SK-N-SH treated with all-trans-retinoic acid at 6 μM for 48 hours (cell line): ENCODE measurements at regions not wholly inside any gene's neighbourhood (a gene's known extent, or its start where the extent isn't known, plus 50 kb on each side); places are given as distances from the start of the nearest gene placed in this dataset.
A peak's percentile ranks its signal among the peaks of the same experiment; 100 is the strongest.

Experiments
- ATAC-seq: fragments of 200-7000 bp; cut with Tn5 transposase; 3 replicates; pipeline ENCODE4 v1.9.1; 2020; ENCODE audit warnings: mild to moderate bottlenecking, moderate library complexity
- ARNTL ChIP-seq: fragments of 450-650 bp; formaldehyde crosslinking; IDR thresholded peaks from 2 replicates; pipeline ENCODE4 v1.5.0; 2020; ENCODE audit warnings: low read depth, mild to moderate bottlenecking, moderate library complexity, borderline replicate concordance
- BACH2 ChIP-seq: fragments of 250-450 bp; sonication (Bioruptor Pico); IDR thresholded peaks from 2 replicates; pipeline ENCODE4 v1.9.0; 2021; ENCODE audit warnings: mild to moderate bottlenecking, borderline replicate concordance
- CREB5 ChIP-seq: fragments of 250-450 bp; sonication (Bioruptor Pico); IDR thresholded peaks from 2 replicates; pipeline ENCODE4 v1.5.1; 2020; ENCODE audit warnings: low read depth, mild to moderate bottlenecking, moderate library complexity
- CSDC2 ChIP-seq: fragments of 250-450 bp; sonication (Bioruptor Pico); IDR thresholded peaks from 2 replicates; pipeline ENCODE4 v1.5.0; 2020; ENCODE audit warnings: mild to moderate bottlenecking, moderate library complexity
- CSRNP3 ChIP-seq: fragments of 250-450 bp; sonication (Bioruptor Pico); IDR thresholded peaks from 2 replicates; pipeline ENCODE4 v1.5.1; 2021; ENCODE audit warnings: mild to moderate bottlenecking, moderate library complexity
- ESRRG ChIP-seq: fragments of 250-450 bp; sonication (Bioruptor Pico); IDR thresholded peaks from 2 replicates; pipeline ENCODE4 v1.6.1; 2021; ENCODE audit warnings: mild to moderate bottlenecking
- GLIS3 ChIP-seq: fragments of 250-450 bp; sonication (Bioruptor Pico); IDR thresholded peaks from 2 replicates; pipeline ENCODE4 v1.5.0; 2020; ENCODE audit warnings: mild to moderate bottlenecking, moderate library complexity
- ISL1 ChIP-seq: fragments of 250-450 bp; sonication (Bioruptor Pico); IDR thresholded peaks from 2 replicates; pipeline ENCODE4 v2.1.2; 2022; ENCODE audit warnings: mild to moderate bottlenecking, moderate library complexity
- OSR1 ChIP-seq: fragments of 250-450 bp; sonication (Bioruptor Pico); IDR thresholded peaks from 2 replicates; pipeline ENCODE4 v1.8.0; 2022; ENCODE audit warnings: moderate library complexity, mild to moderate bottlenecking, inconsistent platforms
- PATZ1 ChIP-seq: fragments of 250-450 bp; sonication (Bioruptor Pico); IDR thresholded peaks from 2 replicates; pipeline ENCODE4 v1.8.0; 2020; ENCODE audit warnings: mild to moderate bottlenecking, moderate library complexity, borderline replicate concordance
- POU6F1 ChIP-seq: fragments of 250-450 bp; sonication (Bioruptor Pico); IDR thresholded peaks from 2 replicates; pipeline ENCODE4 v1.8.0; 2021; ENCODE audit warnings: low read depth, mild to moderate bottlenecking, moderate library complexity, borderline replicate concordance
- PPARA ChIP-seq: fragments of 250-450 bp; sonication (Bioruptor Pico); IDR thresholded peaks from 2 replicates; pipeline ENCODE4 v1.5.0; 2020; ENCODE audit warnings: mild to moderate bottlenecking, borderline replicate concordance
- RARB ChIP-seq: fragments of 250-450 bp; sonication (Bioruptor Pico); IDR thresholded peaks from 2 replicates; pipeline ENCODE4 v1.8.0; 2021; ENCODE audit warnings: mild to moderate bottlenecking, moderate library complexity
- SNAI2 ChIP-seq: fragments of 250-450 bp; sonication (Bioruptor Pico); IDR thresholded peaks from 2 replicates; pipeline ENCODE4 v1.5.0; 2020; ENCODE audit warnings: mild to moderate bottlenecking, moderate library complexity
- TCF4 ChIP-seq: fragments of 250-450 bp; sonication (Bioruptor Pico); IDR thresholded peaks from 2 replicates; pipeline ENCODE4 v1.8.0; 2021; ENCODE audit warnings: mild to moderate bottlenecking, moderate library complexity, borderline replicate concordance
- ZC3H10 ChIP-seq: fragments of 250-450 bp; sonication (Bioruptor Pico); IDR thresholded peaks from 2 replicates; pipeline ENCODE4 v1.5.1; 2021; ENCODE audit warnings: mild to moderate bottlenecking, moderate library complexity
- ZFP3 ChIP-seq: fragments of 250-450 bp; sonication (Bioruptor Pico); IDR thresholded peaks from 2 replicates; pipeline ENCODE4 v1.5.0; 2020; ENCODE audit warnings: mild to moderate bottlenecking, moderate library complexity
- ZFP30 ChIP-seq: fragments of 450-650 bp; formaldehyde crosslinking; IDR thresholded peaks from 2 replicates; pipeline ENCODE4 v1.5.0; 2022; ENCODE audit warnings: mild to moderate bottlenecking, moderate library complexity
- ZNF565 ChIP-seq: fragments of 450-650 bp; formaldehyde crosslinking; conservative IDR thresholded peaks from 2 replicates; pipeline ENCODE4 v1.5.0; 2020; ENCODE audit warnings: low read depth, mild to moderate bottlenecking, moderate library complexity
- ZNF70 ChIP-seq: fragments of 450-650 bp; formaldehyde crosslinking; IDR thresholded peaks from 2 replicates; pipeline ENCODE4 v1.5.0; 2020; ENCODE audit warnings: mild to moderate bottlenecking, moderate library complexity
- ZNF8 ChIP-seq: fragments of 450-650 bp; formaldehyde crosslinking; IDR thresholded peaks from 2 replicates; pipeline ENCODE4 v1.5.0; 2020; ENCODE audit warnings: mild to moderate bottlenecking, moderate library complexity

GRCh38 chr11:69419662-69420395 is 61.6 kb upstream of the LINC01488 start:
- peak; percentile 12 for ATAC-seq
- TF ChIP-seq RARB = no peak
- no peak for TF ChIP-seq ESRRG (CRISPR knock-in tag)

GRCh38 chr11:69422645-69423044 is 58.8 kb upstream of the LINC01488 start:
- ATAC-seq = no peak

GRCh38 chr11:69423181-69423580 is 58.3 kb upstream of the LINC01488 start:
- no peak for ATAC-seq
- no peak for TF ChIP-seq ISL1 (CRISPR knock-in tag)
- TF ChIP-seq RARB = no peak
- no peak for TF ChIP-seq POU6F1 (CRISPR knock-in tag)
- no peak for TF ChIP-seq ZNF70 (CRISPR knock-in tag)
- TF ChIP-seq ZC3H10 (CRISPR knock-in tag) = no peak
- TF ChIP-seq PATZ1 = no peak
- TF ChIP-seq PPARA = no peak
- no peak for TF ChIP-seq ZFP3 (CRISPR knock-in tag)
- TF ChIP-seq BACH2 (CRISPR knock-in tag) = no peak
- TF ChIP-seq ZNF8 (CRISPR knock-in tag) = no peak
- no peak for TF ChIP-seq ESRRG (CRISPR knock-in tag)
- TF ChIP-seq ZFP30 = no peak
- TF ChIP-seq TCF4 (CRISPR knock-in tag) = no peak
- no peak for TF ChIP-seq ZNF565 (CRISPR knock-in tag)

More at GRCh38 chr11:69422645-69423044, 58.8 kb upstream of the LINC01488 start:
- no peak for TF ChIP-seq CSDC2 (CRISPR knock-in tag)
- TF ChIP-seq ZNF70 (CRISPR knock-in tag) = no peak
- TF ChIP-seq ARNTL (CRISPR knock-in tag) = no peak
- TF ChIP-seq ZC3H10 (CRISPR knock-in tag) = no peak
- no peak for TF ChIP-seq ESRRG (CRISPR knock-in tag)
- no peak for TF ChIP-seq RARB
- TF ChIP-seq GLIS3 (CRISPR knock-in tag) = no peak
- no peak for TF ChIP-seq TCF4 (CRISPR knock-in tag)
- TF ChIP-seq SNAI2 (CRISPR knock-in tag) = no peak
- TF ChIP-seq CREB5 (CRISPR knock-in tag) = no peak
- no peak for TF ChIP-seq PATZ1
- TF ChIP-seq ZFP30 = no peak
- no peak for TF ChIP-seq ISL1 (CRISPR knock-in tag)
- no peak for TF ChIP-seq ZFP3 (CRISPR knock-in tag)
- TF ChIP-seq BACH2 (CRISPR knock-in tag) = no peak
- TF ChIP-seq CSRNP3 (CRISPR knock-in tag) = no peak
- no peak for TF ChIP-seq PPARA
- no peak for TF ChIP-seq OSR1 (CRISPR knock-in tag)
- no peak for TF ChIP-seq POU6F1 (CRISPR knock-in tag)
